Activated naive CD8-positive, alpha-beta T cell (primary cell): ENCODE measurements at regions not wholly inside any gene's neighbourhood (a gene's known extent, or its start where the extent isn't known, plus 50 kb on each side); places are given as distances from the start of the nearest gene placed in this dataset.

Source experiments
- H3K27ac Mint-ChIP-seq: one replicate; pipeline ENCODE4 v1.8.0; 2021; ENCODE audit warnings: mixed read lengths
- H3K27me3 Mint-ChIP-seq: one replicate; pipeline ENCODE4 v1.8.0; 2021; ENCODE audit warnings: mixed read lengths
- H3K36me3 Mint-ChIP-seq: one replicate; pipeline ENCODE4 v1.8.0; 2021; ENCODE audit warnings: mixed read lengths
- H3K4me1 Mint-ChIP-seq: one replicate; pipeline ENCODE4 v1.8.0; 2021; ENCODE audit warnings: low read depth, mixed read lengths
- H3K4me3 Mint-ChIP-seq: one replicate; pipeline ENCODE4 v1.8.0; 2021; ENCODE audit warnings: mild to moderate bottlenecking, mixed read lengths
- H3K9me3 Mint-ChIP-seq: one replicate; pipeline ENCODE4 v1.8.0; 2021; ENCODE audit warnings: low read depth, mixed read lengths

DNA sequence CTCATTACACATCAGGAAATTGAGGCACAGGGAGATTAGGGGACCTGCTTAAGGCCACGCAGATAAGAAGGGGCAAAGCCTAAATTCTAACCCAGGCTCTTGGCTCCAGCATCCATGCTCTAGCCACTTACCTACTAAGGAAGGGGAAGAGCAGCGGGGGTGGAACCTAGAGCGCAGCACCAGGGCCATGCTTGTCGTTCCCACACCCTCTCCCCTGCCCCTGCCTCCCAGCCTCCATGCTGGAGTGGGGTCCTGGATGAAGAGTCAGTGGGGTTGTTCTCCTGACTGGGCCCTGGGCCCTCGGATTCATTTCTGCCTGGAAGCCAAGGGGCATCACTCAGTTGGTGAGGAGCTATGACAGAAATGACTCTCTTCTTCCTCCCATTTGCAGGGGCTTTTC, 133.3 kb downstream of the FOXD2 start:
- no peaks in the 10 kb centered on the region for H3K4me1 Mint-ChIP-seq
- H3K27ac Mint-ChIP-seq = no peak overlapping the region
- H3K27me3 Mint-ChIP-seq = peaks cover 2% of the 10 kb centered on the region
- H3K4me3 Mint-ChIP-seq = no peak overlapping the region
- H3K9me3 Mint-ChIP-seq = no peaks in the 10 kb centered on the region
- no peaks in the 10 kb centered on the region for H3K36me3 Mint-ChIP-seq

DNA sequence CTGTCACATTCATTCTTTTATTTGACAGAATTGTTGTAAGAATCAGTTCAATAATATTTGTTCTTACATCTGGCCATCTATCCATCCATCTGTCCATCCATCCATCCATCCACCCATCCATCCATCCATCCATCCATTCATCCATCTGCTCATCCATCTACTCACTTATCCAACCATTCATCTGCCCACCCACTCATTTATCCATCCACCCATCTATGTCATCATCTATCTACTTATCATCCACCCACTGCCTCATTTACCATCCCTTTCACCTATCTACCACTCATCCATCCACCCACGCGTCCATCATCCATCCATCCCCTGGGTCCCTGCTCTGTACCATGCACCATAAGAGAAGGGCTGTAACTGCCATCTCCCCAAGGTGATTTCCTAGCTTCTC, 134.1 kb downstream of the FOXD2 start:
- no peaks in the 10 kb centered on the region for H3K4me1 Mint-ChIP-seq
- H3K27me3 Mint-ChIP-seq = peaks cover 7% of the 10 kb centered on the region
- no peak overlapping the region for H3K27ac Mint-ChIP-seq
- no peaks in the 10 kb centered on the region for H3K9me3 Mint-ChIP-seq
- no peak overlapping the region for H3K4me3 Mint-ChIP-seq
- H3K36me3 Mint-ChIP-seq = no peaks in the 10 kb centered on the region

DNA sequence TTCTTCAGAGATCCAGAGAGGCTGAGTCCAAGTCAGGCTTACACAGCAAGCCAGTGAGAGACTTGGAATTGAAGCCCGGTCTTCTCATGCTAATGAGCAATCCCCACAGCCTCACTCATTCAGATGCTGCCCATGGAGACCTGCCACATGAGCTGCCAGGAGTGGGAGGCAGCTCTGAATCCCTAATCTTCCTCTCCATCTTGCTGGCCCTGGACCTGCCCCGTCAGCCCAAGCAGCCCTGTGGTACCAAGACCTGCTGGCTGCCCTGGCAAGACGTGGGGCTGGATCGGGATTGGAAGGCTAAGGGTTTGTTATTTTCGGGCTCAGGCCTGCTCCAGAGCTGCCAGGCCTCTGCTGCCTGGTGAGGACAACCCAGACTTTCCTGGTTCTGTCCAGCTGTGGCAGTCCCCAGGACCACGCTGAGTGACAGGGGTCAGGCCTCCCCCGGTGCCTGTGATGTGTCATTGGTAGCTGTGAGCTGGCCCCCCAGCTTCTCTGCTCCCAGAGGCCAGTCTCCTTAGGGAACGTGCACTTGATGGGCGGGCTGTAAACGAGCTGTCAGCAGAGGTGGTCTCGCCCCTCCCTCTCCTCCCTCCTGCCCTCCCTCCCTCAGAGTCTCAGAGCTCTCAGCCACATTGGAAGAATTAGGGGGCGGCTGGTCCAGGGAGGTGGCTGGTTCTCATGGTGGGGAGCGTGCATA, 135.0 kb downstream of the FOXD2 start:
- H3K27ac Mint-ChIP-seq = no peak overlapping the region
- no peaks in the 10 kb centered on the region for H3K4me1 Mint-ChIP-seq
- no peaks in the 10 kb centered on the region for H3K9me3 Mint-ChIP-seq
- H3K36me3 Mint-ChIP-seq = no peaks in the 10 kb centered on the region
- H3K27me3 Mint-ChIP-seq = peaks cover 9% of the 10 kb centered on the region
- H3K4me3 Mint-ChIP-seq = no peak overlapping the region

GRCh38 chr1:47574451-47575165, 136.8 kb downstream of the FOXD2 start:
- Mint-ChIP-seq H3K9me3 (no peaks in the 10 kb centered on the region), H3K27me3 (peaks cover 9% of the 10 kb centered on the region), H3K4me3 (no peak overlapping the region), H3K27ac (no peak overlapping the region), H3K4me1 (no peaks in the 10 kb centered on the region), H3K36me3 (no peaks in the 10 kb centered on the region)

- H3K27me3 Mint-ChIP-seq = peaks cover 9% of the 10 kb centered on the region
- no peaks in the 10 kb centered on the region for H3K36me3 Mint-ChIP-seq
- H3K9me3 Mint-ChIP-seq = no peaks in the 10 kb centered on the region
- no peak overlapping the region for H3K4me3 Mint-ChIP-seq
- no peak overlapping the region for H3K27ac Mint-ChIP-seq
- no peaks in the 10 kb centered on the region for H3K4me1 Mint-ChIP-seq
Observed at GRCh38 chr1:47575855-47576757, 138.3 kb downstream of the FOXD2 start.

DNA sequence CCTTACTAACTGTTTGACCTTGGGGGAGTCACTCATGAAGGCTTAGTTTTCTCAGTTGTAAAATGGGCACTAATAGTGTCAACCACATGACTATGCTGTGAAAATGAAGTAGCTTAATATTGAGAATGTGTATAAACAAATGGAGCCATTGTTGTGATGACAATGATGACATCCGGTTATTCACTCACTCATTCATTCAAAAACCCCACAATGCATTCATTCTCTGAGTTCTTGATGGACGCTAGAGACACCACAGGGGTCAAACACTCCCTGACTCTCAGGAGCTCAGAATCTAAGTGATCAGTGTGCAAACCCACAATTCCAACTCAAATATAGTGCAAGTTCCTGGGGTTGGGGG, 138.9 kb downstream of the FOXD2 start:
- no peaks in the 10 kb centered on the region for H3K4me1 Mint-ChIP-seq
- no peak overlapping the region for H3K4me3 Mint-ChIP-seq
- H3K27me3 Mint-ChIP-seq = peaks cover 9% of the 10 kb centered on the region
- H3K9me3 Mint-ChIP-seq = no peaks in the 10 kb centered on the region
- H3K27ac Mint-ChIP-seq = no peak overlapping the region
- H3K36me3 Mint-ChIP-seq = no peaks in the 10 kb centered on the region

- Mint-ChIP-seq H3K9me3 (no peaks in the 10 kb centered on the region), H3K4me3 (no peak overlapping the region), H3K27me3 (peaks cover 10% of the 10 kb centered on the region), H3K27ac (no peak overlapping the region), H3K4me1 (no peaks in the 10 kb centered on the region), H3K36me3 (no peaks in the 10 kb centered on the region)
Observed at GRCh38 chr1:47577303-47578025, 139.6 kb downstream of the FOXD2 start.

DNA sequence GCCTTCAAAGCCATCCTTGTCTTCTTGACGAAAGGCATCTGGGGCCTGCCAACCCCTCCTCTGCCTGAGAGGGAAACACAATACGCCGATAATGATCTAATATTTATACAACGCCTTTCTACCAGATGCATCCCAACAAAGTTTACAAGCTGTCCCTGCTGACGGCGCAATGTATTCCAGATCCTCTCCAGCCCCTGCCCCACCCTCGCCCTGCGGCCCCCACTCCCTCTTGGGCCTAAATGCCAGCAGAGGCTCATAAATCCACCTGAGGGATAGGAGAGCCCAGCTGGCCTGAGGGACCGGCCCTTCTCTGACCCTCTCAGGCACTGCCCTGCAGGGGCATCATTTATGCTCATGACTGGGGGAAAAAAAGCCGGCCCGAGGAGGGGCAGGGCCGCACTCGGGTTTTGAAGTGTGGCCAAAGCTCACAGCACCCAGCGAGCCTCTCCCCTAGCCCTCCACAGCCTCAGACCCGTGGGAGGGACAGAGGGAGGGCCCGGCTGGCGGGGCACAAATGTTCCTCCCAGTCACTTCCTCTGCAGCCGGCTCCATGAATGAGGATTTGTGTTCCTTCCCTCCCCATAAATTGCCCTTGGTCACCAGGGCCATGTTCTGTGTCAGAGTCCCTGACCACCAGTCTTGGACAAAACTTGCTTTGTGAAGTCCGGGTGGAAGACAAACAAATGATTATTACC, 140.3 kb downstream of the FOXD2 start:
- H3K27me3 Mint-ChIP-seq = peaks cover 10% of the 10 kb centered on the region
- H3K9me3 Mint-ChIP-seq = no peaks in the 10 kb centered on the region
- no peaks in the 10 kb centered on the region for H3K4me1 Mint-ChIP-seq
- no peaks in the 10 kb centered on the region for H3K36me3 Mint-ChIP-seq
- H3K4me3 Mint-ChIP-seq = no peak overlapping the region
- H3K27ac Mint-ChIP-seq = no peak overlapping the region

DNA sequence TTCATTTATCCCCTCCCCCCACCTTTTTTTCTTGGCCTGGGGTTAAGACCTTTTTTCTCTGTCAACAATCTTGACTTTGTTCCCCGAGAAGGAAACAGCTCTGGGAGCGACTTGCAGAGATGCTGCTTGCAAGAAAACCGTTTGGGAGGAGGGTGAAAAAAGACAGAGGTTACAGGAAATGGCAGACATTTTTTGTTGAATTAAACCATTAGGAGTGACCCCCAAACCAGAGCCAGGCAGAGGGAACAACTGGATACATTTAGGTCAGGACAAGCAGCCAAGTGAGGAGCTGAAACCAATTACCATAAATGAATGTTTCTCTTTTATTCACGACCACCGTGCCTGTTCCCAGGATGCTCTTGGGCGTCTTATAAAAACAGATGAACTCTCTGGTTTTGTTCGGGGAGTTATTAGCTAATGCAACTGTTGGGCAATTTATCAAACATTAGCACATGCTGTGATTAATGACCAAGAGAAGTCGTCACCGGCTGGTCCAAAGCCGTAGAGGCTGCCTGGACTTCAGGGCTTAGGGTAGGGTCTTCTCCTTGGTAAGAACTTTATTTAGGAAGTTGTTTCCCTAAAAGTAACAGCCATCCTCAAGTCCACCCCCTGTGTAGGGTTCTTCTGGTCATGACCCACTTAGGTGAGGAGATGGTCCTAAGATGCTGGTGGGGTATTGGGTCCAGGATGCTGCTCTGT, 141.0 kb downstream of the FOXD2 start:
- H3K4me3 Mint-ChIP-seq = no peak overlapping the region
- H3K36me3 Mint-ChIP-seq = no peaks in the 10 kb centered on the region
- H3K27ac Mint-ChIP-seq = no peak overlapping the region
- no peaks in the 10 kb centered on the region for H3K9me3 Mint-ChIP-seq
- no peaks in the 10 kb centered on the region for H3K4me1 Mint-ChIP-seq
- peaks cover 11% of the 10 kb centered on the region for H3K27me3 Mint-ChIP-seq

DNA sequence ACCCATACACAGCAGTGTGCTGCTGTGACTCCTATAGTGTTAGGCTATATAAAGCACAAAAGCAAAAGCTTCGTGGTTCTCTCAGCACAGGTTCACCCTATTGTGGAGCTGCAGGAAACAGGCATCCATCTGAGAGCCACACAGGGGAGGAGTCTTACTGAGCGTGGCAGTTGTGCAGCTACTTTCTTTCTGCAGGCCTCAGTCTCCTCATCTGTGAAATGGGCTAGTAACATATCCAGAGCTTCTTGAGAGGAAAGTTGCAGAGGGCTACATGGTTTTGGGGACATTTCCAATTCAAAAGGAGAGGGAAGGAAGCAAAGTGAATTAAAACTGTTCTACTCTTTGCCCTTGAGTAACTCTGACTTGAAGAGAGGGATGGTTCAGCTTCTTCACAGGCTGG, 142.0 kb downstream of the FOXD2 start:
- Mint-ChIP-seq H3K4me3 (no peak overlapping the region), H3K27ac (no peak overlapping the region), H3K4me1 (no peaks in the 10 kb centered on the region), H3K36me3 (no peaks in the 10 kb centered on the region), H3K9me3 (no peaks in the 10 kb centered on the region), H3K27me3 (peaks cover 14% of the 10 kb centered on the region)

DNA sequence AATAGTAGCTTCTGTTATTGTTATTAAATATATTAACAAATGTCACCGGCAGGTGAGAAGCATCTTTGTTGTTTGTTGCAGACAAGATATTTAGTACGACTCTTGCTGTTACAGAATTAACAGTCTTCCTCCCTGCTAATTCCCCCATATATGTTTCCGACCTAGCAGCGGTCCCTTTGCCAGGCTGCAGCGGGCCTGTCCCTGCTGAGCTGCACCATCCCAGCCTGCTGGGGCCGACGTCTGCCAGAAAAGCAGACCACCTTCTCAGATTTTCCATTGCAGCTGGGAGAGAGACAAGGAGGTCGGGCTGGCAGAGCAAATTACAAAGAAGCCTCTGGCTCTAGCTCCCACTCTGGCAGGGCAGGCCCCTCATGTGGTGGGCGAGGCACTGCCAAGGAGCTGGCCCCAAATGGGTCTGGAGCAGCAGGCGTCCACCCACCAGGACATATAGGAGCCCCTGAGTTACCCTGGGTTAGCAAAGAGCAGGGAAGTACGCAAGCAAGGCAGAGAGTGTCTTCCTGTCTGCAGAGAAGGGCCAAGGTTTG, 142.7 kb downstream of the FOXD2 start:
- Mint-ChIP-seq H3K4me3 (no peak overlapping the region), H3K27me3 (peaks cover 17% of the 10 kb centered on the region), H3K27ac (no peak overlapping the region), H3K4me1 (no peaks in the 10 kb centered on the region), H3K9me3 (no peaks in the 10 kb centered on the region), H3K36me3 (no peaks in the 10 kb centered on the region)

DNA sequence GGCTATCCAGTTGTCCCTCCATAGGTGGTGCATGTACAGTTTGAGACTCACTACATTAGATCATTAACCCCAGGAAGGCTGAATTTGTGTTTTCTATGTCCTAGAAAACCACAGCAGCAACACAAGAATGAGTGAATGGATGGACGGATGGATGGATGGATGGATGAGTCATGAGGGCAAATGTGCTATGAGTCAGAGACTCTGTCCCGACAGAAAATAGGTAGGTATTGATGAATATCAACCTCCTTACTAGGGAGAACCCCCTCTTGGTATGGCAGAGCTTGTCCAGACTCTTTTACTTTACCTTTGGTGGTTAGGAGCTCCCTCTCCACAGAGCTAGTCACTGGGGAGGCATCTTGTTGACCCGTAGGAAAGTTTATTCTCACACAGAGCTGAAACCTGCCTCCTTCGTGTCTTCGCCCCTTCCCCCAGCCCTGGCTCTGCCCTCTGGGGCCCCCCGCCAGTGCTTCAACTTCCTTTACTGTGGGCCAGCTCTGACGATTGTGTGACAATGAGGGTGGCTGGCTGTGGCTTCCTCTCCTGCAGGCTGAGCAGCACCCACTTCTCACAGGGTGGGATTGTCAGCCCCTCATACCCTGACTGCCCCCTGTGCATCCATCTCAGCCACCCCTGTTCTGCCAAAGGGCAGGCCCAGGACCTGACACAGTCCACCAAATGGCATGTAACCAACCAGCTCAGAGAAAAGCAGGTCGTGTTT, 145.2 kb downstream of the FOXD2 start:
- Mint-ChIP-seq H3K36me3 (no peaks in the 10 kb centered on the region), H3K27me3 (peaks cover 13% of the 10 kb centered on the region), H3K4me3 (no peak overlapping the region), H3K4me1 (no peaks in the 10 kb centered on the region), H3K27ac (no peak overlapping the region), H3K9me3 (no peaks in the 10 kb centered on the region)

DNA sequence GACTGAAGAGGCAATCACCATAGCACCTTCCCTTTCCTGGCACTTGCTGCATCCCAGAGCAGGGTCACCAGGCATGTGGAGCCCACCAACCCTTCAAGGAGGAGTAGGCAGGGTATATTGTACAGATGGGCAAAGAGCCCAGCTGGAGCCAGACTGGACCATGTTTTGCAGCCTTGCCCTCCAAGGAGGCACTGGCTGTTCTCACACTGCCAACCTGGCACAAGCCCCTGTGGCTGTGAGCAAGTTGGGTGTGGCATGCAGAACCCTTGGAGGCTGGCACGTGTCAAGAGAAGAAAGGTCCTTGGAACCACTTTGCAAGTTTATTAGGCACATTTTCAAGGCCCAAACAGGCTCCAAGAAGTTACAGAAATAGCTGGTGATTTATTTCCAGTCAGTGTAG, 146.4 kb downstream of the FOXD2 start:
- Mint-ChIP-seq H3K4me3 (no peak overlapping the region), H3K27me3 (peaks cover 13% of the 10 kb centered on the region), H3K4me1 (no peaks in the 10 kb centered on the region)

More for the DNA sequence above, 146.4 kb downstream of the FOXD2 start:
- Mint-ChIP-seq H3K36me3 (no peaks in the 10 kb centered on the region), H3K9me3 (no peaks in the 10 kb centered on the region), H3K27ac (no peak overlapping the region)
